ENCODE measurements at regions not wholly inside any gene's neighbourhood (a gene's known extent, or its start where the extent isn't known, plus 50 kb on each side); places are given as distances from the start of the nearest gene placed in this dataset.

- TF ChIP-seq, protein P1, sequence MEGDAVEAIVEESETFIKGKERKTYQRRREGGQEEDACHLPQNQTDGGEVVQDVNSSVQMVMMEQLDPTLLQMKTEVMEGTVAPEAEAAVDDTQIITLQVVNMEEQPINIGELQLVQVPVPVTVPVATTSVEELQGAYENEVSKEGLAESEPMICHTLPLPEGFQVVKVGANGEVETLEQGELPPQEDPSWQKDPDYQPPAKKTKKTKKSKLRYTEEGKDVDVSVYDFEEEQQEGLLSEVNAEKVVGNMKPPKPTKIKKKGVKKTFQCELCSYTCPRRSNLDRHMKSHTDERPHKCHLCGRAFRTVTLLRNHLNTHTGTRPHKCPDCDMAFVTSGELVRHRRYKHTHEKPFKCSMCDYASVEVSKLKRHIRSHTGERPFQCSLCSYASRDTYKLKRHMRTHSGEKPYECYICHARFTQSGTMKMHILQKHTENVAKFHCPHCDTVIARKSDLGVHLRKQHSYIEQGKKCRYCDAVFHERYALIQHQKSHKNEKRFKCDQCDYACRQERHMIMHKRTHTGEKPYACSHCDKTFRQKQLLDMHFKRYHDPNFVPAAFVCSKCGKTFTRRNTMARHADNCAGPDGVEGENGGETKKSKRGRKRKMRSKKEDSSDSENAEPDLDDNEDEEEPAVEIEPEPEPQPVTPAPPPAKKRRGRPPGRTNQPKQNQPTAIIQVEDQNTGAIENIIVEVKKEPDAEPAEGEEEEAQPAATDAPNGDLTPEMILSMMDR (optimal IDR thresholded peaks at IDR 0.05 in 1 of 3, IDR thresholded peaks at IDR 0.05 in 1 of 3, conservative IDR thresholded peaks at IDR 0.05 in 1 of 3; ENCODE audit: extremely low read depth in 1 of 3, insufficient read depth in 2 of 3, low read length in 3 of 3) = no peak
- no peak for TF ChIP-seq EZH2 (IDR thresholded peaks at IDR 0.05; ENCODE audit: low read length)
Observed at GRCh38 chr10:105413997-105414396, 772.9 kb downstream of the SORCS3 start.

Measured in keratinocyte (primary cell).